Karpas-422 (cell line): ENCODE measurements at regions not wholly inside any gene's neighbourhood (a gene's known extent, or its start where the extent isn't known, plus 50 kb on each side); places are given as distances from the start of the nearest gene placed in this dataset.

ENCODE experiments used
- DNase-seq: peaks from one replicate; pipeline ENCODE4 v3.0.0-alpha.2; 2015
- H2AFZ ChIP-seq: fragments of 200-600 bp; sonication (generic); 2 replicates; pipeline ENCODE4 v1.6.1; 2014; ENCODE audit warnings: antibody characterized with exemption, low read length, mixed read lengths
- H3K27ac ChIP-seq: fragments of 200-600 bp; sonication (generic); 2 replicates; pipeline ENCODE4 v1.5.1; 2014; ENCODE audit warnings: mild to moderate bottlenecking, low read length, moderate library complexity
- H3K27me3 ChIP-seq: fragments of 200-600 bp; sonication (generic); 2 replicates; pipeline ENCODE4 v1.6.1; 2014; ENCODE audit warnings: low read length, mixed read lengths
- H3K36me3 ChIP-seq: fragments of 200-600 bp; sonication (generic); 2 replicates; pipeline ENCODE4 v1.6.1; 2014; ENCODE audit warnings: low read length, mixed read lengths; ENCODE audit not compliant: insufficient read depth
- H3K4me1 ChIP-seq: fragments of 200-600 bp; sonication (generic); 2 replicates; pipeline ENCODE4 v1.6.1; 2014; ENCODE audit warnings: mild to moderate bottlenecking, low read length, mixed read lengths
- H3K4me2 ChIP-seq: fragments of 200-600 bp; sonication (generic); 2 replicates; pipeline ENCODE4 v1.6.1; 2014; ENCODE audit warnings: low read length, low read depth, mild to moderate bottlenecking; ENCODE audit not compliant: poor library complexity, severe bottlenecking
- H3K4me3 ChIP-seq: fragments of 200-600 bp; sonication (generic); 2 replicates; pipeline ENCODE4 v1.5.1; 2014; ENCODE audit warnings: mild to moderate bottlenecking, antibody characterized with exemption, low read length, mixed read lengths
- H3K79me2 ChIP-seq: fragments of 200-600 bp; sonication (generic); 2 replicates; pipeline ENCODE4 v1.6.1; 2014; ENCODE audit warnings: mild to moderate bottlenecking, low read length, mixed read lengths
- H3K9ac ChIP-seq: fragments of 200-600 bp; sonication (generic); 2 replicates; pipeline ENCODE4 v1.6.0; 2014; ENCODE audit warnings: low read length
- H3K9me2 ChIP-seq: fragments of 200-600 bp; sonication (generic), shearing (Covaris generic); replicated peaks from 2 replicates; pipeline ENCODE4 v1.6.0; 2014; ENCODE audit warnings: mild to moderate bottlenecking, low read length, moderate library complexity; ENCODE audit not compliant: insufficient read depth
- H3K9me3 ChIP-seq: fragments of 300-700, 200-600 bp; sonication (generic); 2 replicates; pipeline ENCODE4 v1.6.1; 2014; ENCODE audit warnings: low read length, mixed read lengths
- H4K20me1 ChIP-seq: fragments of 200-600 bp; sonication (generic); 2 replicates; pipeline ENCODE4 v1.6.1; 2014; ENCODE audit warnings: mild to moderate bottlenecking, antibody characterized with exemption, low read length, low read depth; ENCODE audit not compliant: insufficient read depth

GRCh38 chr3:40994611-40995010 lies 204.7 kb upstream of the CTNNB1 start:
- H3K9ac ChIP-seq = no peak overlapping the region
- no peaks in the 10 kb centered on the region for H3K79me2 ChIP-seq
- H3K4me1 ChIP-seq = no peaks in the 10 kb centered on the region
- no peak overlapping the region for H3K27ac ChIP-seq
- no peak for DNase-seq
- H3K9me3 ChIP-seq = no peaks in the 10 kb centered on the region
- no peaks in the 10 kb centered on the region for H4K20me1 ChIP-seq
- no peaks in the 10 kb centered on the region for H3K36me3 ChIP-seq
- H3K9me2 ChIP-seq = no peaks in the 10 kb centered on the region
- H3K4me3 ChIP-seq = no peak overlapping the region
- H2AFZ ChIP-seq = no peak overlapping the region
- H3K4me2 ChIP-seq = no peak overlapping the region
- H3K27me3 ChIP-seq = no peaks in the 10 kb centered on the region

DNA sequence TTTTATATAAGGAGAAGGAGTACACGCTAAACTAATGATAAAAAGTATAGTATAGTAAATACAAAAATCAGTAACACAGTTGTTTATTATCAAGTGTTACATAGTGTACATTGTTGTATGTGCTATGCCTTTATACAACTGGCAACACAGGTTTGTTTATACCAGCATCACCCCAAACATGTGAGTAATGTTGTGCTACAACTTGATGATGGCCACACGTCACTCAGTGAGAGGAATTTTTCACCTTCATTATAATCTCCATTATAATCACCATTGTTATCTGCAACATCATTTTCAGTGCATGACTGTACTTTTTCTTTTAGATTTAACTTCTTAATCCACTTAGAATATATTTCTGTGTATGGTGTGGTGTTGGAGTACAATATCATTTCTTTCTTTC lies 204.0 kb upstream of the CTNNB1 start:
- Histone ChIP-seq H3K9me3 (no peaks in the 10 kb centered on the region), H3K79me2 (no peaks in the 10 kb centered on the region), H3K4me2 (no peak overlapping the region), H3K9me2 (no peaks in the 10 kb centered on the region), H3K4me1 (no peaks in the 10 kb centered on the region), H3K4me3 (no peak overlapping the region), H2AFZ (no peak overlapping the region), H3K36me3 (no peaks in the 10 kb centered on the region), H3K27ac (no peak overlapping the region), H4K20me1 (no peaks in the 10 kb centered on the region), H3K9ac (no peak overlapping the region), H3K27me3 (no peaks in the 10 kb centered on the region)
- no peak for DNase-seq

DNA sequence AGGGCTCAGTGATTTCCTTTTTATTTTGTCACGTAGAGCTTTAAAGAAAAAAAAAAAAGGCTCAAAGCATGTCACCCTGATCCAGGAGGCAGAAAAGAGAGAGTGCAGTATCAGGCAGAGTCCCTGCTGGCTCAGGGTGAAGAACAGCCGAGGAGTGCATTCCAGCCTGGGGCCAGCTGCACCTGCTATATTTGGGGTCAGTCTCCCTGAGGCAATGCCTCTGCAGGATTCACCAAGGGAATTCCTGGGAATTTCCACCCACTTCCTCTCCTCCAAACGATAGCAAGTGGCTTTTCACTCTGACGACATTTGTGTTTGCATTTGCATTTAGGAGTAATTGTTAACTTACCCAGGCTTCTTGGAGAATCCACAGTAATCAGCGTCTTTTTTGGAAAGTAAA lies 202.9 kb upstream of the CTNNB1 start:
- Histone ChIP-seq H4K20me1 (no peaks in the 10 kb centered on the region), H3K4me3 (no peak overlapping the region), H3K4me1 (no peaks in the 10 kb centered on the region), H3K79me2 (no peaks in the 10 kb centered on the region), H3K36me3 (no peaks in the 10 kb centered on the region), H2AFZ (no peak overlapping the region), H3K9me2 (no peaks in the 10 kb centered on the region), H3K27ac (no peak overlapping the region), H3K27me3 (no peaks in the 10 kb centered on the region), H3K9ac (no peak overlapping the region), H3K9me3 (no peaks in the 10 kb centered on the region), H3K4me2 (no peak overlapping the region)
- no peak for DNase-seq

- Histone ChIP-seq H3K27ac (no peak overlapping the region), H2AFZ (no peak overlapping the region), H3K9me2 (no peaks in the 10 kb centered on the region), H3K4me2 (no peak overlapping the region), H3K36me3 (no peaks in the 10 kb centered on the region), H4K20me1 (no peaks in the 10 kb centered on the region), H3K9me3 (no peaks in the 10 kb centered on the region), H3K27me3 (no peaks in the 10 kb centered on the region), H3K79me2 (no peaks in the 10 kb centered on the region), H3K4me3 (no peak overlapping the region), H3K9ac (no peak overlapping the region), H3K4me1 (no peaks in the 10 kb centered on the region)
- no peak for DNase-seq
These were observed 202.2 kb upstream of the CTNNB1 start for GRCh38 chr3:40996827-40997710.

DNA sequence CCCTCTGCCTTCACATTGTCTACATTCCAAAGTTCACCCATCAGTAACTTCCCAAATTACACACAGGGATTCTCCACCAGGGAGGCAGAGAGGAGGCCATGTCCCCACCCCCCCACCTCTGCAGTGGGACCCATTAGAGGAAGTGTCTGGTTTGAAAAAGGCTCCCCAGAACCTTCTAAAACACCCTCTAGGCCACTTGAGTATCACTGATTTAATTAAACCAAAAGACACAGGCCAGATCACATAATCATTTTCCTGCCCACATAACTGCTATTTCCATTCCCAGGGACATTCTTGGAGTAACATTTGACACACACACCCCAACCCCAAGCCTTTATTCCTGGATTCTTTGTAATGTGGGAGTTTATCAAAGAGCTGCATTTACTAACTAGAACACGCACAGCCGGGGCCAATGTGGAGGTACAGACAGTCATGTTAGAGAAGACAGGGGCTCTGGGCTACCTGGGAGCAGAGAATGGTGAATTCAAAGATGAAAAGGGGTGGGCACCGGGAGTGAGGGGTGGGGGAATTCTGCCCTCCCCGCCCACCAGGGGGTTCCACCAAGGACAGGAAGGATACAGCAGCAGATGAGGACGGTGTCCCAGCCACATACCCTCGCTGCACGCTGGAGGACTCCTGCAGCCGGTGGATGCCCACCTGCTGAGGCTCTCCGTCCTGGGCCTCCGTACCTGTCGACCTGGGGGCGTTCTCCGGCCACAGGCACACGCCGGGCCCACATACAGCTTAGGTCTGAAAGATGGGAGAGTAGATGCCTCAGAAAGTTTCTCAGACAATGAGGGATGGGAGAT lies 201.4 kb upstream of the CTNNB1 start:
- no peaks in the 10 kb centered on the region for H3K36me3 ChIP-seq
- no peak for DNase-seq
- H3K4me3 ChIP-seq = no peak overlapping the region
- H3K9me3 ChIP-seq = no peaks in the 10 kb centered on the region
- H4K20me1 ChIP-seq = no peaks in the 10 kb centered on the region
- no peaks in the 10 kb centered on the region for H3K27me3 ChIP-seq
- no peak overlapping the region for H2AFZ ChIP-seq
- no peaks in the 10 kb centered on the region for H3K79me2 ChIP-seq
- H3K27ac ChIP-seq = no peak overlapping the region
- H3K4me1 ChIP-seq = no peaks in the 10 kb centered on the region
- H3K9ac ChIP-seq = no peak overlapping the region
- no peaks in the 10 kb centered on the region for H3K9me2 ChIP-seq
- no peak overlapping the region for H3K4me2 ChIP-seq

GRCh38 chr3:40999682-41000081 lies 199.6 kb upstream of the CTNNB1 start:
- Histone ChIP-seq H3K9me3 (no peaks in the 10 kb centered on the region), H3K4me3 (no peak overlapping the region), H3K4me2 (no peak overlapping the region), H4K20me1 (no peaks in the 10 kb centered on the region), H3K4me1 (no peaks in the 10 kb centered on the region), H3K79me2 (no peaks in the 10 kb centered on the region), H3K27ac (no peak overlapping the region), H3K9me2 (no peaks in the 10 kb centered on the region), H3K36me3 (no peaks in the 10 kb centered on the region), H2AFZ (no peak overlapping the region), H3K27me3 (no peaks in the 10 kb centered on the region), H3K9ac (no peak overlapping the region)
- no peak for DNase-seq

- no peak overlapping the region for H3K27ac ChIP-seq
These were observed 198.8 kb upstream of the CTNNB1 start for GRCh38 chr3:41000471-41000870.

GRCh38 chr3:41001556-41001955 lies 197.7 kb upstream of the CTNNB1 start:
- Histone ChIP-seq H3K4me3 (no peak overlapping the region), H3K9me3 (no peaks in the 10 kb centered on the region), H3K79me2 (no peaks in the 10 kb centered on the region), H3K9ac (no peak overlapping the region), H3K9me2 (no peaks in the 10 kb centered on the region), H3K27ac (no peak overlapping the region), H4K20me1 (no peaks in the 10 kb centered on the region), H3K36me3 (no peaks in the 10 kb centered on the region), H3K27me3 (no peaks in the 10 kb centered on the region), H2AFZ (no peak overlapping the region), H3K4me2 (no peak overlapping the region), H3K4me1 (no peaks in the 10 kb centered on the region)
- DNase-seq = no peak

More at GRCh38 chr3:41000471-41000870, 198.8 kb upstream of the CTNNB1 start:
- H3K9ac ChIP-seq = no peak overlapping the region
- H3K4me2 ChIP-seq = no peak overlapping the region
- no peak overlapping the region for H3K4me3 ChIP-seq
- H3K9me2 ChIP-seq = no peaks in the 10 kb centered on the region
- H2AFZ ChIP-seq = no peak overlapping the region
- H3K27me3 ChIP-seq = no peaks in the 10 kb centered on the region
- H3K4me1 ChIP-seq = no peaks in the 10 kb centered on the region
- no peaks in the 10 kb centered on the region for H3K9me3 ChIP-seq
- no peak for DNase-seq
- no peaks in the 10 kb centered on the region for H3K36me3 ChIP-seq
- no peaks in the 10 kb centered on the region for H4K20me1 ChIP-seq
- H3K79me2 ChIP-seq = no peaks in the 10 kb centered on the region
